Lower leg skin (tissue), 4 donors: ENCODE measurements at regions not wholly inside any gene's neighbourhood (a gene's known extent, or its start where the extent isn't known, plus 50 kb on each side); places are given as distances from the start of the nearest gene placed in this dataset.

Source experiments
- DNase-seq, 2 donors: peaks; one replicate each; pipeline ENCODE4 v3.0.0-alpha.2; 2019; ENCODE audit warnings: low spot score in 2 of 2
- H3K4me3 ChIP-seq: fragments of 200-600 bp; sonication (generic); 2 replicates; pipeline ENCODE4 v1.5.1; 2017; ENCODE audit warnings: mild to moderate bottlenecking, low read depth; ENCODE audit not compliant: poor library complexity, severe bottlenecking
- CTCF ChIP-seq, 3 donors: fragments of 450-650 bp; IDR thresholded peaks; one replicate each; pipeline ENCODE4 v1.5.1; 2016; ENCODE audit warnings: antibody characterized with exemption in 3 of 3, mild to moderate bottlenecking in 3 of 3, moderate library complexity in 2 of 3
- POLR2A ChIP-seq, 2 donors: fragments of 450-650 bp; IDR thresholded peaks; one replicate each; pipeline ENCODE4 v1.6.1; 2016 to 2017; ENCODE audit warnings: antibody characterized with exemption in 2 of 2, mild to moderate bottlenecking in 1 of 2, moderate library complexity in 1 of 2
- WGBS, 2 donors: methylation state at CpG; one replicate each; pipeline ENCODE4 v1.1.5; 2018; 5-methylcytosine and 5-hydroxymethylcytosine counted together
- intact Hi-C: fragments of 100-400 bp; cut with DNase I; formaldehyde crosslinking; loops from one replicate; pipeline ENCODE4 v1.15.0; 2023; ENCODE audit warnings: low total_unique reads

GRCh38 chr14:49408187-49408933 is 177.8 kb downstream of the RPS29 start:
- DNase-seq, result no peak
- WGBS, 2 donors, result 43 to 63% methylated on average over 1 of the region's 1 CpG
- intact Hi-C loops, result no loop called here
- TF ChIP-seq CTCF (IDR thresholded peaks at IDR 0.05), result no peak
- TF ChIP-seq POLR2A (IDR thresholded peaks at IDR 0.05), result no peak
- no peak overlapping the region for H3K4me3 ChIP-seq

- WGBS, 2 donors, result 50 to 57% methylated on average over 3 of the region's 3 CpGs
- DNase-seq, result no peak
- no peak for TF ChIP-seq POLR2A (IDR thresholded peaks at IDR 0.05)
- TF ChIP-seq CTCF (IDR thresholded peaks at IDR 0.05), result no peak
- H3K4me3 ChIP-seq, result no peak overlapping the region
- intact Hi-C loops, result no loop called here
Observed at GRCh38 chr14:49405291-49405690, 180.9 kb downstream of the RPS29 start.

- TF ChIP-seq POLR2A (IDR thresholded peaks at IDR 0.05) (no peak), CTCF (IDR thresholded peaks at IDR 0.05) (no peak)
- intact Hi-C loops, result no loop called here
- 79 to 80% methylated on average over 2 of the region's 2 CpGs for WGBS, 2 donors
- no peak for DNase-seq
- H3K4me3 ChIP-seq, result no peak overlapping the region
Observed at GRCh38 chr14:49401373-49401772, 184.8 kb downstream of the RPS29 start.

GRCh38 chr14:49396801-49397200 is 189.4 kb downstream of the RPS29 start:
- TF ChIP-seq CTCF (IDR thresholded peaks at IDR 0.05), result no peak
- TF ChIP-seq POLR2A (IDR thresholded peaks at IDR 0.05), result no peak
- no peak for DNase-seq
- H3K4me3 ChIP-seq, result no peak overlapping the region
- intact Hi-C loops, result no loop called here

GRCh38 chr14:49381778-49382177 is 204.4 kb downstream of the RPS29 start:
- H3K4me3 ChIP-seq, result no peak overlapping the region
- TF ChIP-seq POLR2A (IDR thresholded peaks at IDR 0.05), result no peak
- TF ChIP-seq CTCF (IDR thresholded peaks at IDR 0.05), result no peak
- intact Hi-C loops, result no loop called here
- WGBS, 2 donors, result 12 to 14% methylated on average over 1 of the region's 1 CpG
- no peak for DNase-seq

GRCh38 chr14:49367696-49368095 is 218.5 kb downstream of the RPS29 start:
- intact Hi-C loops, result no loop called here
- WGBS, 2 donors, result 74 to 78% methylated on average over 3 of the region's 3 CpGs
- no peak for TF ChIP-seq POLR2A (IDR thresholded peaks at IDR 0.05)
- TF ChIP-seq CTCF (IDR thresholded peaks at IDR 0.05), result no peak
- DNase-seq, result no peak
- no peak overlapping the region for H3K4me3 ChIP-seq
